ENCODE measurements at regions not wholly inside any gene's neighbourhood (a gene's known extent, or its start where the extent isn't known, plus 50 kb on each side); places are given as distances from the start of the nearest gene placed in this dataset.

DNA sequence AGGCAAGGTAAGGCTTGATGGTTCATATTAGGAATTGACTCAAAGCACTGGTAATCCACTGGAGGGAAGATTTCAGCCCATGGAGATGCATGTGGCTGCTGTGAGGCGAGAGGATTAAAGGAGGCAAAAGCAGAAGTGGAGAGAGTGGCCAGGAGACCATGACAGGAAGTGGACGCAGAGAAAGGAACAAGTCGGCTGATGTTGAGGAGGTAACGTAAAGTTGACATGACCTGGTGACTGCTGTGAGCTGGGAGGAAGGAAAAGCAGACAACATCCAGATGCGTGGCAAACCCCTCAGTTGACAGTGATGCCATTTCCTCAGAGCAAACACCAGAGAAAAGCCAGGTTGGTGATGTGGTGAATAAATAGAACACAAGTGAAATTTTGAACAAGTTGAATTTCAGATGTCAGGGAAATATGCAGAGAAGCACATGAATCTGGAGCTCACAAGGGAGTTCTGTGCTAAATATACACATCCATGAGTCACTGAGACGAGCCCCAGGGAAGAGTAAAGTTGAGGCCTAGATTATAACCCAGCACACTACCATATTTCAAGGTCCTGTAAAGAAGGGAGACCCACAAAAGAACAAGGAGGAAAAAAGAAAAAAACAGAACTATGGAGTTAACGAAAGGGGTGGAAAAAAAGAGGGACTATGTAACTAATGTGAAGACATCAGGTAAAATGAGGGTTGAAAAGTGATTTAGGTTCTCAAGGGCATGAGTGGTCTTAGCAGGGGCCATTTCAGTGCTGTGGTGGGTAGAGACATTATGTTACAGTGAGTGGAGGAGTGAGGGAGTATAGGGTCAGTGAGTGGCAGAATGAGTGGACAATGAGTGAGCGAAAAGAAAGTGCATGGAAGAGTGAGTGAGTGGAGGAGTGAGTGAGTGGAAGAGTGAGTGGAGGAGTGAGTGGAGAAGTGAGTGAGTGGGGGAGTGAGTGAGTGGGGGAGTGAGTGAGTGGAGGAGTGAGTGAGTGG lies 61.6 kb upstream of the GZMB start:
- DNase-seq = no peak
- Histone ChIP-seq H4K20me1 (ENCODE audit: insufficient read depth) (no peaks in the 10 kb centered on the region), H3K79me2 (ENCODE audit: insufficient read depth) (no peaks in the 10 kb centered on the region), H3K36me3 (ENCODE audit: low read depth) (no peaks in the 10 kb centered on the region), H3K9ac (no peak overlapping the region), H3K4me1 (ENCODE audit: insufficient read depth) (no peaks in the 10 kb centered on the region), H3K27me3 (replicated peaks; ENCODE audit: insufficient read depth) (peaks cover 6% of the 10 kb centered on the region), H3K9me3 (ENCODE audit: low read depth) (no peaks in the 10 kb centered on the region), H3F3A (ENCODE audit: insufficient read depth) (no peaks in the 10 kb centered on the region), H3K4me3 (no peak overlapping the region), H3K27ac (no peak overlapping the region), H2AFZ (no peak overlapping the region), H3K4me2 (ENCODE audit: unreplicated experiment) (no peak overlapping the region), H3K9me2 (ENCODE audit: insufficient read depth) (no peaks in the 10 kb centered on the region)
- 28 to 39% methylated on average over 8 of the region's 8 CpGs for WGBS, 2 experiments (ENCODE audit: low coverage in 1 of 2, low lambda C conversion rate in 2 of 2, missing lambda C conversion rate in 2 of 2)
- in situ Hi-C loops (cut with MboI) = no loop called here
- TF ChIP-seq EZH2phosphoT487 (IDR thresholded peaks at IDR 0.05; ENCODE audit: insufficient read depth, low read depth) (no peak), EZH2 (IDR thresholded peaks at IDR 0.05; ENCODE audit: insufficient read depth, poor library complexity, severe bottlenecking) (no peak)

- Histone ChIP-seq H3K79me2 (ENCODE audit: insufficient read depth) (no peaks in the 10 kb centered on the region), H2AFZ (no peak overlapping the region), H3K4me3 (no peak overlapping the region), H3F3A (ENCODE audit: insufficient read depth) (no peaks in the 10 kb centered on the region), H3K9me2 (ENCODE audit: insufficient read depth) (no peaks in the 10 kb centered on the region), H3K9me3 (ENCODE audit: low read depth) (no peaks in the 10 kb centered on the region), H3K9ac (no peak overlapping the region), H4K20me1 (ENCODE audit: insufficient read depth) (no peaks in the 10 kb centered on the region), H3K4me2 (ENCODE audit: unreplicated experiment) (no peak overlapping the region), H3K27me3 (replicated peaks; ENCODE audit: insufficient read depth) (peaks cover 12% of the 10 kb centered on the region), H3K36me3 (ENCODE audit: low read depth) (no peaks in the 10 kb centered on the region), H3K27ac (no peak overlapping the region), H3K4me1 (ENCODE audit: insufficient read depth) (no peaks in the 10 kb centered on the region)
- DNase-seq = no peak
- no peak for TF ChIP-seq EZH2 (IDR thresholded peaks at IDR 0.05; ENCODE audit: insufficient read depth, poor library complexity, severe bottlenecking)
- no peak for TF ChIP-seq EZH2phosphoT487 (IDR thresholded peaks at IDR 0.05; ENCODE audit: insufficient read depth, low read depth)
- 41 to 43% methylated on average over 3 of the region's 3 CpGs for WGBS, 2 experiments (ENCODE audit: low coverage in 1 of 2, low lambda C conversion rate in 2 of 2, missing lambda C conversion rate in 2 of 2)
- in situ Hi-C loops (cut with MboI) = no loop called here
Measured at GRCh38 chr14:24694680-24695079, 60.7 kb upstream of the GZMB start.

- Histone ChIP-seq H2AFZ (no peak overlapping the region), H3F3A (ENCODE audit: insufficient read depth) (no peaks in the 10 kb centered on the region), H3K27me3 (replicated peaks; ENCODE audit: insufficient read depth) (peaks cover 13% of the 10 kb centered on the region), H3K9ac (no peak overlapping the region), H4K20me1 (ENCODE audit: insufficient read depth) (no peaks in the 10 kb centered on the region), H3K36me3 (ENCODE audit: low read depth) (no peaks in the 10 kb centered on the region), H3K4me3 (no peak overlapping the region), H3K27ac (no peak overlapping the region), H3K9me2 (ENCODE audit: insufficient read depth) (no peaks in the 10 kb centered on the region), H3K79me2 (ENCODE audit: insufficient read depth) (no peaks in the 10 kb centered on the region), H3K9me3 (ENCODE audit: low read depth) (no peaks in the 10 kb centered on the region), H3K4me1 (ENCODE audit: insufficient read depth) (no peaks in the 10 kb centered on the region), H3K4me2 (ENCODE audit: unreplicated experiment) (no peak overlapping the region)
- in situ Hi-C loops (cut with MboI) = no loop called here
- no peak for DNase-seq
- no peak for TF ChIP-seq EZH2 (IDR thresholded peaks at IDR 0.05; ENCODE audit: insufficient read depth, poor library complexity, severe bottlenecking)
- TF ChIP-seq EZH2phosphoT487 (IDR thresholded peaks at IDR 0.05; ENCODE audit: insufficient read depth, low read depth) = no peak
- WGBS, 2 experiments (ENCODE audit: low coverage in 1 of 2, low lambda C conversion rate in 2 of 2, missing lambda C conversion rate in 2 of 2) = 4 to 6% methylated on average over 2 of the region's 2 CpGs
Measured at GRCh38 chr14:24693983-24694382, 60.0 kb upstream of the GZMB start.

- no peak for DNase-seq
- Histone ChIP-seq H3K36me3 (ENCODE audit: low read depth) (no peaks in the 10 kb centered on the region), H3K4me1 (ENCODE audit: insufficient read depth) (no peaks in the 10 kb centered on the region), H4K20me1 (ENCODE audit: insufficient read depth) (no peaks in the 10 kb centered on the region), H3F3A (ENCODE audit: insufficient read depth) (no peaks in the 10 kb centered on the region), H3K79me2 (ENCODE audit: insufficient read depth) (no peaks in the 10 kb centered on the region), H3K9ac (no peak overlapping the region), H3K9me3 (ENCODE audit: low read depth) (no peaks in the 10 kb centered on the region), H3K27ac (no peak overlapping the region), H3K4me2 (ENCODE audit: unreplicated experiment) (no peak overlapping the region), H3K27me3 (replicated peaks; ENCODE audit: insufficient read depth) (peaks cover 13% of the 10 kb centered on the region), H3K4me3 (no peak overlapping the region), H2AFZ (no peak overlapping the region), H3K9me2 (ENCODE audit: insufficient read depth) (no peaks in the 10 kb centered on the region)
- in situ Hi-C loops (cut with MboI) = no loop called here
- WGBS, 2 experiments (ENCODE audit: low coverage in 1 of 2, low lambda C conversion rate in 2 of 2, missing lambda C conversion rate in 2 of 2) = 14 to 19% methylated on average over 3 of the region's 3 CpGs
- TF ChIP-seq EZH2phosphoT487 (IDR thresholded peaks at IDR 0.05; ENCODE audit: insufficient read depth, low read depth) (no peak), EZH2 (IDR thresholded peaks at IDR 0.05; ENCODE audit: insufficient read depth, poor library complexity, severe bottlenecking) (no peak)
Measured at GRCh38 chr14:24693353-24693737, 59.4 kb upstream of the GZMB start.

Data from GM23248 (cell line).